HFF-Myc (cell line): ENCODE measurements at regions not wholly inside any gene's neighbourhood (a gene's known extent, or its start where the extent isn't known, plus 50 kb on each side); places are given as distances from the start of the nearest gene placed in this dataset.
"Not testable (repeated sequence)": the region's sequence is repeated elsewhere in the genome, so short reads cannot be mapped to it uniquely, and the experiment has no call there.

Experiments used
- DNase-seq: peaks from one replicate; pipeline ENCODE4 v3.0.0-alpha.2; 2011; ENCODE audit warnings: low read depth; ENCODE audit errors: extremely low read depth
- H3K4me3 ChIP-seq: replicated peaks from 2 replicates; pipeline ENCODE4 v1.5.1; 2011; ENCODE audit warnings: low read depth, mild to moderate bottlenecking, control low read depth, low read length
- TF ChIP-seq, protein P1 (sequence below): IDR thresholded peaks from 2 replicates; pipeline ENCODE4 v1.5.1; 2012; ENCODE audit warnings: mild to moderate bottlenecking, low read depth, low read length, control low read depth; ENCODE audit errors: missing control alignments

GRCh38 chr17:71102777-71103176 is 933.4 kb downstream of the KCNJ2 start:
- DNase-seq = no peak

DNA sequence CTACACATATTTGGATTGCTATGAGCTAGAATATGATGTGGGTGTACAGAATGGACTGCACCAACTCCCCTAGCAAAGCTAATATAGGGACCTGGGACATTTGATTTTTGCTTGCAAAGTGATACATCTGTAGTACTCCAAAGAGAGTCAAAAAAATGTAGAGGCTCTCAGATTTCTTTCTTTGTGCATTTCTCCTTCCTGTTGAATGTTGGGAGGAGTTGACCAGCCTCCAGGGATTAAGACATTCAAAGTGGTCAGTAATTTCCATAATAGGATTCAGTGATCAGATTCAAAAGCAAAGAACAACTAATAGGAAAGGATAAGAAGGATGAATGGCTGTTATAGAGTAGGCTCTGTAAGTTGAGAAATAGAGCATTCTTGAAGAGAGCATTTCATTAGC is 934.9 kb downstream of the KCNJ2 start:
- TF ChIP-seq, protein P1, sequence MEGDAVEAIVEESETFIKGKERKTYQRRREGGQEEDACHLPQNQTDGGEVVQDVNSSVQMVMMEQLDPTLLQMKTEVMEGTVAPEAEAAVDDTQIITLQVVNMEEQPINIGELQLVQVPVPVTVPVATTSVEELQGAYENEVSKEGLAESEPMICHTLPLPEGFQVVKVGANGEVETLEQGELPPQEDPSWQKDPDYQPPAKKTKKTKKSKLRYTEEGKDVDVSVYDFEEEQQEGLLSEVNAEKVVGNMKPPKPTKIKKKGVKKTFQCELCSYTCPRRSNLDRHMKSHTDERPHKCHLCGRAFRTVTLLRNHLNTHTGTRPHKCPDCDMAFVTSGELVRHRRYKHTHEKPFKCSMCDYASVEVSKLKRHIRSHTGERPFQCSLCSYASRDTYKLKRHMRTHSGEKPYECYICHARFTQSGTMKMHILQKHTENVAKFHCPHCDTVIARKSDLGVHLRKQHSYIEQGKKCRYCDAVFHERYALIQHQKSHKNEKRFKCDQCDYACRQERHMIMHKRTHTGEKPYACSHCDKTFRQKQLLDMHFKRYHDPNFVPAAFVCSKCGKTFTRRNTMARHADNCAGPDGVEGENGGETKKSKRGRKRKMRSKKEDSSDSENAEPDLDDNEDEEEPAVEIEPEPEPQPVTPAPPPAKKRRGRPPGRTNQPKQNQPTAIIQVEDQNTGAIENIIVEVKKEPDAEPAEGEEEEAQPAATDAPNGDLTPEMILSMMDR = no peak
- DNase-seq = no peak
- H3K4me3 ChIP-seq = no peak overlapping the region

More at GRCh38 chr17:71102777-71103176, 933.4 kb downstream of the KCNJ2 start:
- TF ChIP-seq, protein P1 = no peak
- H3K4me3 ChIP-seq = no peak overlapping the region

- DNase-seq, H3K4me3 ChIP-seq: not testable (repeated sequence)
Measured at GRCh38 chr17:71106056-71106455, 936.7 kb downstream of the KCNJ2 start.

- no peak overlapping the region for H3K4me3 ChIP-seq
- no peak for DNase-seq
- TF ChIP-seq, protein P1 = no peak
Measured at GRCh38 chr17:71107136-71107535, 937.8 kb downstream of the KCNJ2 start.

GRCh38 chr17:71109697-71110096 is 940.4 kb downstream of the KCNJ2 start:
- no peak for DNase-seq
- no peak overlapping the region for H3K4me3 ChIP-seq
- TF ChIP-seq, protein P1 = no peak

DNA sequence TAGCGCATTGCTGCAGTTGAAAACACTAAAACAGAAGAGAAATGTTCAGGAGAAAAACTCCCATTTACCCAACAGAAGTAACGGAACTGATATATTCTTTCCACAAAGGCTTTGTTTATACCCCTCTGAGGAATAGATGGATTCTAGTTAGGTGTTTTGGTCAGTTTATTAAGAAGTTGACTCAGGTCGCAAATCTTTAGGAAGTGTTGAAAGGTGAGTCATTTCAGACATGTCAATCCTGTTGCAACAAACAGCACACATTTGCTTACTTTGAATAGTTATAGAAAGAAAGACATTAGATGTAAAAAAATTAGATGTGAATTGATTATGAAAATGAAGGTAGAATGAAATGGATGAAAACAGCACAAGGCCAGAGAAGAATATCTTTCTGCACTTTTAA is 941.0 kb downstream of the KCNJ2 start:
- DNase-seq = no peak
- TF ChIP-seq, protein P1 = no peak
- H3K4me3 ChIP-seq = no peak overlapping the region

- no peak for DNase-seq
- TF ChIP-seq, protein P1 = no peak
- no peak overlapping the region for H3K4me3 ChIP-seq
Measured at GRCh38 chr17:71111460-71111859, 942.1 kb downstream of the KCNJ2 start.

- no peak for DNase-seq
- no peak overlapping the region for H3K4me3 ChIP-seq
- TF ChIP-seq, protein P1 = no peak
Measured at GRCh38 chr17:71111934-71112333, 942.6 kb downstream of the KCNJ2 start.
